ENCODE measurements at regions not wholly inside any gene's neighbourhood (a gene's known extent, or its start where the extent isn't known, plus 50 kb on each side); places are given as distances from the start of the nearest gene placed in this dataset.
A peak's percentile ranks its signal among the peaks of the same experiment; 100 is the strongest.

DNA sequence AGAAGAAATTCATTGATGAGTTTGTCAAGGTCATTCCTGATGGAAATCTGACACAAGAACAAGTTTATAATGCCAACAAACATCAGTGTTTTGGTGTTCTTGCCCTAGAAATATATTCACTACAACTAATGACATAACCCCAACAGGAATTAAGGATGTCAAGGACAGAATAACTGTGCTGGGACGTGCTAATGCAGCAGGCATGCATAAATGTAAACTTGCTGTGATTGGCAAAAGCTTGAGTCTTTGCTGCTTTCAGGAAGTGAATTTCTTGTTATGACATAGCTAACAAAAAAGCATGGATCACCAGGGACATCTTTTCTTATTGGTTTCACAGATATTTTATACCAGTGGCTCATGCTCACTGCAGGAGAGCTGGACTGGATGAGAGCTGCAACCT lies 144.6 kb downstream of the KCTD12 start:
- DNase-seq, result no peak

DNA sequence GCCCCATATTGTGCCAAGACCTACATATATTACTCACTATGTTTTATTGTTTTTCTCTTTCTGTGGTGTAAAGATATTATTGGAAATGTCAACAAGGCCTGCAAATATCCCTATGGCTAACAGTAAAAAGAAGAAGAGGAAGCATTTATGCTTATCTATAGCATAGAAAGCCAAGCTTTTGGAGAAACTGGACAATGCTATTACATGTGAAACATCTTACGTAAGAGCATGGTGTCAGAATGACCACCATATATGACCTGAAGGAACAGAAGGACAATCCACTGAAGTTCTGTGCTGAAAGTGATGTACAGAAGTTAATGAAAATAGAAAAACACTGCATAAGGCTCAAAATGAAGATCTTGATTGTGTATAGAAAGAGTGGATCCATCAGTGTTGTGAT lies 145.2 kb downstream of the KCTD12 start:
- no peak for DNase-seq

DNA sequence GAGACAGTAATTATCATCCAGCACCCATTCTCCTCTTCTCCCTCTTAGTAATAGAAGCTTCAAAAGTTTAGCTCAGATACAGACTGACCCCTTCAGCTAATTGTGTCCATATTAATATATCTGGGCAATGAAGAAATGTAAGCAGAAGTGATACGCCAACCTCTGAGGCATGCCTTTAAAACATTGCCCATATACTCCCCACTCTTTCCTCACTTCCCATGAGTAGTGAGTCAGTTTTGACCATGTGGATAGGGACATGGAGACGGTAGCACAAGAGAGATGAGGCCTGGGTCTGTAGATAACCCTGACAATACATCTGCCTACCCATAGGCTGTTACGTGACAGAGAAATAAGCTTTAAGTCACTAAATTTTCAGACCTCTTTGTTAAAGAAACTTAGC lies 147.6 kb downstream of the KCTD12 start:
- DNase-seq, result no peak

DNA sequence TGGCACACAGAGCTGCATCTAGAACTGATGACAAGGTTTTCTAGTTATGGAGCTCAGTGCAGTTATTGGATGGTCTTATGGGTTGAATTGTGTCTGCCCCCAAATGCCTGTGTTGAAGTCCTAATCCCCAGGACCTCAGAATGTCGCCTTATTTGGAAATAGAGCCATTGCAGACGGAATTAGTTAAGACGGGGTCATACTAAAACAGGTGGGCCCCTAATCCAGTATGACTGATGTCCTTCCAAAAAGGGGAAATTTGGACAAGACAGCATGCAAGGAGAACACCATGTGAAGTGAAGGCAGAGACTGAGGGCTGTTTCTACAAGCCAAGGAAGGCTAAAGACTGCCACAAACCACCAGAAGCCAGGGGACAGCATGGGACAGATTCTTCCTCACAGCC lies 148.7 kb downstream of the KCTD12 start:
- DNase-seq, result no peak

DNA sequence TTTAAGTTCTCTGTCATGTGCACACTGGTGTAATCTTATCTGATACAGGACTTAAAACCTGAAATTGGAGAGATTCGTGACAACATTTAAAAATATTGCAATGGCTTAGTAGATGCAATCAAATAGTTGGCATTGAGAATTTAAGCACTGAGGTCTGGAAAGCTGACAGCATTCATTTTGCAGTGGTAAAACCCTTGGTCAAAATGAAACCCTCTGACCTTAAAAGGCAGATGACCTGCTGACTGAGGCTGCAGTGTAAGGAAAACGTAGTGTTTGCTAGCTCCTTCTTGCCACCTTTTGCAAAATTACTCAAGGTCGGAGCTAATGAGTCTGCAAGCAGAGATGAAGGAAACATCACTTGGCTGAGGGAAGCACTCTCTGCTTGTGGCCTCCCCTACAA lies 150.6 kb downstream of the KCTD12 start:
- DNase-seq, result no peak

DNA sequence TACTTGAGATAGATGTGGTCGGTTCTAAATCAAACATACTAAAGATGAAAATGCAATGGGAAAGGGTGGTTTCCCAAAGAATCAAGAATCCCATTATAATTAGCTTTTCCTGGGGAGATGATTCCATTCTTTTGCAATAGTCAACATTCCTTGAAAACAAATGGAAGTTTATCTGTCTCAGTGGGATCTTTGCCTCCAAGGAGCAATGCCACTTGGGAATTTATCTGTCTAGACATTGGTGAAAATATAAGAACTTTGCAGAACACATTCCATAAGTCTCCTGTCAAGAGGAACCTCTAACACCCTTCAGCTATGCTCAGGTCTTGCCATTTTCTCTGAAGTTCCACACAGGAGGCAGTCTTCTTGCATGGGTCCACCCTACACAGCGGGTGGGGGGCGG lies 152.5 kb downstream of the KCTD12 start:
- DNase-seq, result no peak

DNA sequence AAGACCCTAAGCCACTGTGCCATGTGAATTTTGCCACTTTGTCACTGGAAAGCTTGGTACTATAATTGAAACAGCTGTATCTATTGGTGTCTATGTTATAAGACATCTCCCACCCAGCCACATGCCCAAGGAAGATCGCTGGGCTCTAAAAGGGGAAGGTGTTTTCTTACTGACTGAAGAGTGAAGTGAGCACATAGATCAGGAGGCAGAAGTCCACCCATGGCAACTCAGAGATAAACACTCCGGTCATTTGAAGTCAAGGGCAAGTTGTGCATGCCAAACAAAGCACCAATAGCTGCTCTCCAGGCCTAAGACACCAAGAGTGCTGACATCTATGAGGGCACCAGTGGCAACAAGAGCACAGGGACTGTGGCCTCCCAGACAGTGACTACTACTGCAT lies 153.8 kb downstream of the KCTD12 start:
- no peak for DNase-seq

DNA sequence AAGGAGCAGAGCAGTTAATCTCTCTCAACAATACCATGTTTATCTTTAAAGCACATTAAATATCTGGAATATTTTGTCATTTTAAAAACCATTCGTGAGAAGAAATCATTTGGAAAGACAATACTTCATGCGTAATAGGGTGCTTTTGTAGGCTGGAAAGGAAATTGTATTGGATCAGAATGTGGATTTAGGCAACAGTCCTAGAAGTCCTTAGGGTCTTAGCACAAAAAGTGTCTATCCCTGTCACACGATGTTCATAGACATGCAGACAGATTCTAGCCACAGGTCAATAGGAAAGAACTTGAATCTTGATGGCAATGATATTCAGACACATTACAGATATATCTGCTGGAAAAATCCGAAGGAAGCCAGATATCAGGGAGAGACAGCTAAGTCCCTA lies 156.0 kb downstream of the KCTD12 start:
- peak; percentile 37 for DNase-seq

DNA sequence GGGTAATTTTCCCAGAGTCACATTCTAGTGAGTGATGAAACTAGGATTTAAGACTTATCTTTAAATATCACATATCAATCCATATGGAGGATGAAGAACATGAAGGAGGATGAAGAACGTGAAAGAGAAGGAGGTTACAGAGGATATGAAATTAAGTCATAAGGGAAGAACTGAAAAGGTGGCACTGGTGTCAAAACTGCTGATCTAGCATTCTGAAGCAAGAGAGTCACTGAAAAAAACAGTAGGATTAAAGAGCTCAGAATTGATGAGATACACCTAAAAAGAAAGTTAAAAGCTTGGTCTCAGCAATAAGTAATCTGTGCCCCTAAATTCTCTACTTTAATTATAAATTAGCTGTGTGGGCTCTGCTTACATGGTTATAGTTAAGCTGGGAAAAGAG lies 156.5 kb downstream of the KCTD12 start:
- no peak for DNase-seq

DNA sequence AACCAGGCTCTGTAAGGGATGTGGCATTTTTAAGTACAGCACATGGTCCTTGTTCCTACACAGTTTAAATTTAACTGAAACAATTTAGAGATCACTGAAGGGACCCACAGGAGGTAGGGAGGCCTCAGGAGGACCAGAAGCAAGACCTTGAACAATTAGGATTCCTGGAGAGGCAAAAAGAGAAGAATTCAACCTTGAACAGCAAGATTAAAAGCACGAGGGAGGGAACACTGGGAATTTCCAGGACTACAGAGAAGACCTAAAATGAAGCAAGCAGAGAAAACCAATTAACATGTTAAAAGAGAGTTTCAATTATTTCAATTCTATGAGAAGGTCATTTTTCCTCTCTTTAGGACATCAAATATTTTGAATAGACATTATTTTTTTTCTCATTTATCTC lies 160.3 kb downstream of the KCTD12 start:
- no peak for DNase-seq

DNA sequence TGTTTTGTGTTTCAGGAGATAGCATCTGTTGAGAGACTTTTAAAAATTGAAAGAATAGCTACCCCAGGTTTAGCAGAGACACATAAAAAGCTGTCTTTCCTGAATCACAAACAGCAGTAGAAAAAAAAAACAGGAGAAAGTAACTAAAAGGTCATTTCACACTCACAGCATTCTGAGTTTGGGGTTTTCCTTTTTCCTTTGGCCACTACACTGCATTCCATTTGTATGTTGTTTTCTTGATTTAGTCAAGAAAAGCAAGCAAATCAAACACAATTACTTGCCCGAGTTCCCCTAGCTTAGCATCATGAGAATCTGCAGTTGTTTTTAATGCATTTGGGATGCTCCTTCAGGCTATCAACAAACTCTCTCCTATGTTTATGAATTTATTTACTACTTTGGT lies 161.0 kb downstream of the KCTD12 start:
- DNase-seq, result no peak

DNA sequence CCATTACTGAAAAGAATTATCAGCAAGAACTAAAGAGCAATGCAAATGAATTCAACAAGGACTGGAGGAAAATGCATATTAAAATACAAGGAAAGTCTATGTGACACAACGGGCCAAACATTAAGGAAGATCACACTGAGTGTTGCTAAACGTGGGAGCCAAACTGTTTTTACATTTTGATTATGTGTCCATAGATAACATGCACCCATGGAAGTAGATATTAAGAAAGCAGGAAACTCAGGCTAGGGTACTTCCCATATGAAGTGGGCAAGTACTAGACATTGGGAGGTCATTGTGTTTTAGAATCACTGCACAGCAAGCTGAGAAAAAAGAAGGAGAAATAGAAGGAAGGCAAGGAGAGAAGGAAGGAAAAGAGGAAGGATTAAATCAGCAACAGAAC lies 161.8 kb downstream of the KCTD12 start:
- DNase-seq, result no peak

DNA sequence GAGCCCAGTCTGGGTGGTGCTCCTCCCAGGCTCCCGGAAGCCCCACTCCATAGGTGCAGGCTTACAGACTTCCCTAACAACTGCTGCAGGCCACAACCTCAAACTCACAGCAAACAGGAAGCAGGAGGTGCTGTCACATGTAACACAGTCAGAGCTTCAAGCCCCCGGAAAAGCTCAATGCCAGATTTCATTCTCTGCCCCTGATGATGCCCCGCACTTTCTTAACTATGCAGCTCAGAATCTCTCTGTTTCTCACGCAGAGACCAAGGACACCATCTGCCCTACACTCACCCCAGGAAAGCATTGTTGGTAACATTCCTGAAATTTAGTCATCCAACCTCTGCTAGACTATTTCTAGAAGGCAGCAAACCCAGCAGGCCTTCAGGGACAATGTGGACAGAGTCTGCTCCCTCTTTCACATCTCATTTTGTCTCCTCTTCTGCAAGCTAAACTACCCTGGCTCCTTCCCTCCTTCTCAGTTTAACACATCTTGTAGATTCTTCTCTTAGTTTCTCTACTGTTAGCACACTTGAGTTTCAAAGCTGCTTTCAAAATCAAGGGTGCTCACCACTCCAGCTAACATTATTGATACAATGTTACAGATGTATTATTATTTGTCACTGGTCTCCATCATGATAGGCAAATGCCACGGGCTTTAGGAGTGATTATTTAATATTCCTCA lies 162.5 kb downstream of the KCTD12 start:
- DNase-seq, result no peak

DNA sequence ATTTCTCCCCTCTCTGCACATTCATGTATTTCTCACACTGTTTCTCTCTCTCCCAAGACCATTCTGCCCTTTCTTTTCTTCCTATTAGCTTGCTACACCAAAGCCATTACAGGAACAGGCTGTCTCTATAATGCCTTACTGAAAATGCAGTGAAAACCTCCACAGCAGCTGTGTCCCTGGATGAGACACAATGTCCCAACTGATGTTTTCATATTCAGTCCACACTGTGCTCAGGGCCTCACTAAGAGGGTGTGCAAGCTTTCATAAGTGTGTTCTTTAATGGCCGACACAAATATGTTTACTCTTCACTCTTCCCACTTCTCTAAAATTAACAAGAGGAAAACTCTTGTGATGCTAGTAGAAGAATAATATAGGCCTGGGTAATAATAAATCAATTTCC lies 163.4 kb downstream of the KCTD12 start:
- DNase-seq, result no peak

DNA sequence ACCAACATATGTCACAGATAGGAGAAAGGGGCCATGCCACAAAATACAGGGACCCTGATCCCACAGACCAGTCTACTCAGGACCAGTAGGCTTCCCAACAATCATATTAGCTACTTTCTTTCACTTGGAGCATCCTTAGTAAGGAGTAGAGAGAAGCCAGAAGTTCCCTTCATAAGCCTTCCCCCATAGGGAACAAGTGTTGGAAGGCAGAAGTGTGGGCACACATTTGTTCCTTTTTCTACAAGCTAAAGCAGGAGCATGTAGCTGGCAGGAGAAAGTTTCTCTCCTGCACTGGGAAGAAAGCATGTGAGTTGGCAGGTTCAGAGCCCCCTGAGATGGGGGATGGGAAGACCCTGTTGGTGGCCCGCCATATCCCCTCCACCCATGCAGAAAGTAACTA lies 165.4 kb downstream of the KCTD12 start:
- no peak for DNase-seq

DNA sequence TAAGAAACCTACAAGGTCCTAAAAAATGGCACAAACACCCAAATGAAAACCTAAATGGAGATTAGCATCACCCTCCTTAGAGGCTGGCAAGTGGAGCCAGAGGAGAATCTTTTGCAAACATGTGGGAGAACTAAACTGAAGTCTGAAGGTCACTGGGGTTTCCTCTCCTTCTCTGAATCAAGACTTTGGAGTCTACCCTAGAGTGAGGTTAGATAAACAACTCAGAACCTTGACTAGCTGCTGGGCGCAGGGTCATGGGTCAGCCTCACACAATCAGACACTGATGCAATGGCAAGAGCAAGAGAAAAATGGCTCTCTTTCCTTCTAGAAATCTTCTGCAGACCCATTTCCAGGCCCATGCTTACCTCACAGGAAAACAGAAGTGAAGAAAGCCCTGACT lies 165.8 kb downstream of the KCTD12 start:
- no peak for DNase-seq

DNA sequence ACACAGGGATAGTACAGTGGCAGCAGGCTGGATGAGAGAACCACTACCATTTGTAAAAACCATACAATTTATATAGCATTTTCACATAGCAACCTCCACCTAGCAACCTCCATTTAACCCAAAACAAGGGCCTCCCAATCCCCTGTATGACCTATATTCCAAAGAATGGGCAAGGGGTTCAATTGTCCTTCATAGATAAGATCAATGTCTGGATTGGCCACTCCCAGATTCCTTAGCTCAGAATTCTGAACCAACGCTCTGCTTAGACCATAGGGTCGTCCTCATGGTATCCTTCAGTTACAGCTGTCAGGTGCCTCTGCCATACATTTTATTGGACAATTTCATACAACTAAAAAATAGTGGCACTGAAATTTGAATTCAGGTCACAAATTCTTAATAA lies 166.2 kb downstream of the KCTD12 start:
- no peak for DNase-seq

DNA sequence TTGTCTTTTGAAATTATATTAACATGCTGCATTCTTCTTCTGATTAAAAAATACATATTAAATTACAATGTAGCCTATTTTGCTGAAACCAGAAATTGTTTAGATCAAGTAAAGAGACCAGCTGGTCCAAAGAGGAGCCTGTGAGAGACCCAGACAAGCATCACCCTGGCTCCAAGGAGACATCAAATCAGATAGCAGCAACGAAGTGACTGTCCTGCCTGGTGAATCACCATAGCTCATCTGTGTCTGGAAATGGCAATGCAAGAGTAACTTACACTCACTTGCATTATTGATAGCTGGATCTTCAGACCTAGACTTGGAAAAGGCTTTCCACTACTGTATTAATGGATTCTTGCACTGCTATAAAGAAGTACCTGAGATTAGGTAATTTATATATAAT lies 169.1 kb downstream of the KCTD12 start:
- no peak for DNase-seq

DNA sequence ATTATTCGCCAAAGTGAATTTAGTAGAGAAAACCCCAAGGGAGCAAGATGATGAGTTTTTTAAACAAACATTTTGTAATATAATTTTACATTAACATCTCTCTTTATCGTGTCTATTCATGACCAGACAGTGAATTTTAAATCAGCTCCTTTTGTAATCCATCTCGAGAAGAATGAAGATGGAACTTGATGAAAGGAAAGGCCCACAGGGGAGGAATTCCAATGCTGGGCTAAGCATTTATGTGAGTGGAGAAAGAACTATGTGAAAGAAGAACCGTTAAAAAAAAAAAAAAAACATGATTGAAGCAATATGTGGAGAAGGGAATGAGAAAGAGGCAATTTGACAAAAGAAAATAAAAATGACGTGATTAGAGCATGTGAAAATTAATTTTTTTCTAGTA lies 170.6 kb downstream of the KCTD12 start:
- DNase-seq, result no peak

DNA sequence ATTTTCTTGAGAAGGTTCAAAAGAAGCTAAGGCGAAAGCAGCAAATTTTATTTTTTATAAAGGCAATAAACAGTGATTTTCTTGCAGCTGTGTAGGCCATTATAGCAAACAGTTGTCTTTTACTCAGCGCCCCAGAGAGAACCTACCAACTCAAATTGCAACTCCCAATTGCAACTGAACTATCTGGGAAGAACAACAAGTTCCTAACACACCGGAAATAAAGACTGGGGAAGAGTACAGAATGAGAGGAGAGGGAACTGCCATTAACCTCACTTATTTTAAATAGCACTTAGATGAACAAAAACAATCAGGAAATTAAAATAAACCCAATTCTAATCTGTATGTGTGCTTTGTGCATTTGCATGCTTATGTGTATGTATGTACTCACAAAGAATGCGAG lies 171.1 kb downstream of the KCTD12 start:
- DNase-seq, result no peak

DNA sequence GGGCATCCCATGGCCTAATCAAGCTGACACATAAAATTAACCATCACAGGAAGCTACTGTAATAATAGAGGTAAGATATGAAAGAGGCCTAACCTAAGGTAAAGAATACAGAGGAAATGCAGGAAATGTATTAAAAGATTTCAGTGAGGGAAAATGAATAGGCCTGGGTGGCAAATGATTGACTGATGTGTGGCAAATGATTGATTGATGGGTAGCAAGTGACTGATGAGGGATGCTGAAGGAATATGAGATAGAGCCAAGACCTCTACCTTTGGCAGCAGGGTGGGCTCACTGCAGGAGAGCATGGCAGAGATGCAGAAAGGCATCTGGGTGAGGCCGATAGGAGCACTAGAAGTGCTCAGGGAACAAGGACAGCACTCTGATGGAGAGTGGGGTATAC lies 172.9 kb downstream of the KCTD12 start:
- no peak for DNase-seq

DNA sequence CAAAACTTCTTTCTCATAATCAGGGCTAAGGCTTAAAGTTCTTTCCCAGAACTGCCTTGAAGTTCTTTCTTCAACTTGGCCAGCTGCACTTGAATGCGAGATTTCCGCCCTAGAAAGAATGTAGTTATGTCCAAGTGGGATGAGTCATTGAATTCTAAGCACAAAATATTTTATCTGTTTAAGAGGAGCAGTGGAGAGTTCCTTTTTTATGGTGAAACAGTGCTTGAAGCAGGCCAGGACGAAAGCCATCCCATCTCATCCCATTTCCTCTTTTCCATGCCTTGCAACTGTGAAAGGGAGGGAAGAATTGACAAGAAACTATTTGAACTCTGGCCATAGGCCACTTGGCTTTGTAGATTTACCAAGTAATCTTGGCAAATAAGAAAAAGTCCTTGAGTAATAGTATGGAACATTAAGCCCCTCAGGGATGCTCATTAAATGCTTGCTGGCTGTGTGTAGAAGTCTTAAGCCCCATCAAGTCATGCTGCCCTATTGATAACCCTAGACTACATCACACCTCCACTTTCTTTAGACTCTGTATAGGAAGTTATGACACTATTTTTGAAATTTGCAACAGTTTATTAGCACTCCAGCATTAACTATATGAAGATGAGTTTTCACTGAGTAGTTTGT lies 174.5 kb downstream of the KCTD12 start:
- DNase-seq, result no peak

DNA sequence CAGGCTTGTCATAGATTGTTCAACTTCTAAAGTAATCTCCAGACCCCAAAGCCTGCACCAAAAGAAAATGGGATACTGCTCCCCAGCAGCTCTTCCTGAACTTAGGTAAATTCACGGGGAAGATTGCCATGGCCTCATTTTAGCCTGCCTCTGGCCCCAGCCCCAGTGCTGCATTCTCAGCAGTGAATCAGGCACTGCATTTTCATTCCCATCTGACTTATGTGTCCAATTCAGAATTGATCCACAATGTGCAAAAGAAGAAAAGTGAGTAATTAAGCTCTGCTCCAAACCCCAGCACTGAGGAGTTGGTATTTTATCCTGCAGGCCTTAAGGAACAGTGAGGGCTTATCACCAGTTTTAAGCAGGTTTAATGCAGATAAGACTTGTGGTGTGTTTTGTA lies 176.4 kb downstream of the KCTD12 start:
- no peak for DNase-seq

DNA sequence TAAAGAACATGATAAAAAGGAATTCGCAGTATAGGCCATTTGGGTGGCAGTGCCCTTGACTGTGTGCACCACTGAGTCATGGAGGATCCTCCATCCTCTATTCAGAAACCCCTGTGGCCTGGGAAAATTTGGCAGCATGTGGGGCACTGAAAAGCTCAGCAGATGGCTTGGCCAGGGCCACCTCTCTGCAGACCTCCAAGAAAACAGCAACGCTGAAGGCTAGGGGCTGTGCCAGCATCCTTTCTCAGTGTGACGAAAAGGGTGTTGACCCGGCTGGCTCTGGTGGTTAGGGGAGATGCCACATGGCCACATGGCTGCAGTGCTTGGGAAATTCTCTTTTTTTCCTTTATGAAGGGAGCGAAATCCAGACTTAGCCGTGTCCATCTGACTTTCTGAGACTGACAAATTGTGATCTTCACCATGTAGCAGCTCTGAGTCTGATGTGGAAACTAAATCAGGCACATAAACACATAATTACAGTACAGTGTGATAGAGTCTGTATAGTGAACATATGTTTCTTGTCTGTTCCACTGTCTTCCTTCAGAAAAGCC lies 178.0 kb downstream of the KCTD12 start:
- DNase-seq, result no peak

DNA sequence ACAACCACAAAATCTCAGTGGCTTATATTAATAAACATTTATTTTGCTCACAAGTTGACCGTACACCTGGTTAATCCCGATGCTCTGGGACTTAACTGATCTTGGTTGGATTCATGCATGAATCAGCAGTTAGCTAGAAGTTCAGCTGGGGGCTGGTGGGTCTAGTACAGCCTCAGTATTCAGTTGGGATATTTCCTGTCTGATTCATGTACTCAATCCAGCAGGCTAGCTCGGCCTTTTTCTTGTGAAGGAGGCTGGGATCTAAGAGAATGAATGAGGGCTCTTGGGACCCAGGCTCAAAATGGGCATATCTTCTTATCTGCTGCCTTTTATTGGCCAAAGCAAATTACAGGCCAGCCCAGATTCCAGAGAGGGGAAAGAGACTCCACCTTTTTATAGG lies 178.8 kb downstream of the KCTD12 start:
- no peak for DNase-seq
